ENCODE measurements at regions not wholly inside any gene's neighbourhood (a gene's known extent, or its start where the extent isn't known, plus 50 kb on each side); places are given as distances from the start of the nearest gene placed in this dataset.
A peak's percentile ranks its signal among the peaks of the same experiment; 100 is the strongest.

DNA sequence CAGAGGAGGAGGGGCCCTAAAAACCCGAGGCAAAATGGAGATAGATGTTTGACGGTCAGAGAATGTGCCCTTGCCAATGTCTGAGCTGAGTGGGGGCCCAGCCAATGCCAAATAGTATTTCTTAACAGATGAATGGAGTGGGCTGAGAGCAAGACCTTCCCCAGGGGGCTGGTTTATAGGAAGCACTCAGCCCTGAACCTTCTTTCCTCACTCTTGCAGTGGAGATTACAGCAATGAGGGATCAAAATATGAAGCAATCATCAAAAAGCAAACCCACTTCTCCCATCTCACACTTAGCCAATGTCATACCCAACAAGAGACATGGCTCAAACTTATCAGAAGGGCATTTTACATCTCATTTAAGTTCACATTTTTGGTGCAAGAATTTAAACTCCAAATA is 350.3 kb downstream of the GADD45G start:
- Histone ChIP-seq H3K9ac (ENCODE audit: low read depth in 1 of 2, low read length in 2 of 2) (no peak overlapping the region), H3K27ac (ENCODE audit: low read depth in 2 of 2, low read length in 2 of 2) (no peak overlapping the region), H3K4me3 (ENCODE audit: low read length in 2 of 2) (no peak overlapping the region), H3K36me3 (ENCODE audit: control insufficient read depth in 2 of 2, insufficient read depth in 2 of 2, low read length in 2 of 2) (no peaks in the 10 kb centered on the region), H3K27me3 (ENCODE audit: control insufficient read depth in 2 of 2, insufficient read depth in 2 of 2, low read length in 2 of 2) (no peaks in the 10 kb centered on the region), H3K4me1 (ENCODE audit: control insufficient read depth in 2 of 2, insufficient read depth in 2 of 2, low read length in 2 of 2) (peaks cover 0 to 2% of the 10 kb centered on the region in 2 donors), H3K9me3 (ENCODE audit: control insufficient read depth in 2 of 2, low read length in 2 of 2) (no peaks in the 10 kb centered on the region)

DNA sequence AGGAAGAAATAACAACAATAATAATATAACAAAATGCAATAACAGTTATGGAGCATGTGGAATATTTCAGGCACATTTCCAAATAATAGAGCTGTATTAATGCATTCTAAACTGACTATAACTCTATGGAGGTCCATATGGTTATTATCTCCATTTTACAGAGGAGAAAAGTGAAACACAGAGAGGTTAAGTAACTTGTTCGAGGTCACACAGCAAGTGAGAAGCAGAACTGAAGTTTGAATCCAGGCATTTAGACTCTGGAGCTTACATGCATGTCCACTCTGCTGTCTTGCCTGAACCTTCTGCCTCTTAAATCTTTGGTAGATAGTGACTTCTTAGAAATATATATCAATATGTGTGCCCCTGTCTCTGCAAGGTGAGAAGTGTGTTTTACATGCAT is 350.8 kb downstream of the GADD45G start:
- Histone ChIP-seq H3K9me3 (ENCODE audit: control insufficient read depth in 2 of 2, low read length in 2 of 2) (no peaks in the 10 kb centered on the region), H3K36me3 (ENCODE audit: control insufficient read depth in 2 of 2, insufficient read depth in 2 of 2, low read length in 2 of 2) (no peaks in the 10 kb centered on the region), H3K27ac (ENCODE audit: low read depth in 2 of 2, low read length in 2 of 2) (no peak overlapping the region), H3K4me1 (ENCODE audit: control insufficient read depth in 2 of 2, insufficient read depth in 2 of 2, low read length in 2 of 2) (peaks cover 0 to 2% of the 10 kb centered on the region in 2 donors), H3K9ac (ENCODE audit: low read depth in 1 of 2, low read length in 2 of 2) (no peak overlapping the region), H3K27me3 (ENCODE audit: control insufficient read depth in 2 of 2, insufficient read depth in 2 of 2, low read length in 2 of 2) (no peaks in the 10 kb centered on the region), H3K4me3 (ENCODE audit: low read length in 2 of 2) (no peak overlapping the region)

DNA sequence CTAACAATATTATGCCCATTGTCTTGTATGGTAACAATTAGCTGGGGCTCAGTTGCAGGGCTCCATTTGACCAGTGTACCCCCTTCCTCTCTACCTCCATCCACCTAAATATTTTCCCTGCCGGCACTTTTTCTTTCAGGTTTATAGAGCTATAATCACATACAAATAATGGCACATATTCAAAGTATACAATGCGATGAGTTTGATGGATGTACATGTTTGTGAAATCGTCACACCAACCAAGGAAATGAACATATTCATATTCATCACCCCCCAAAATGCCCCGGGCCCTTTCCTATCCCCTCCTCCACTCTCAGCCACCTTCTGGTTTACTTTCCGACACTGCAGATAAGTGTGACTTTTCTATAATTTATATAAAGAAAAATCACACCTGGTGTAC is 351.5 kb downstream of the GADD45G start:
- H3K36me3 ChIP-seq (ENCODE audit: control insufficient read depth in 2 of 2, insufficient read depth in 2 of 2, low read length in 2 of 2): no peaks in the 10 kb centered on the region
- H3K4me3 ChIP-seq (ENCODE audit: low read length in 2 of 2): no peak overlapping the region
- H3K4me1 ChIP-seq (ENCODE audit: control insufficient read depth in 2 of 2, insufficient read depth in 2 of 2, low read length in 2 of 2): peaks cover 0 to 6% of the 10 kb centered on the region in 2 donors
- no peaks in the 10 kb centered on the region for H3K9me3 ChIP-seq (ENCODE audit: control insufficient read depth in 2 of 2, low read length in 2 of 2)
- H3K9ac ChIP-seq (ENCODE audit: low read depth in 1 of 2, low read length in 2 of 2): no peak overlapping the region
- H3K27ac ChIP-seq (ENCODE audit: low read depth in 2 of 2, low read length in 2 of 2): no peak overlapping the region
- no peaks in the 10 kb centered on the region for H3K27me3 ChIP-seq (ENCODE audit: control insufficient read depth in 2 of 2, insufficient read depth in 2 of 2, low read length in 2 of 2)

DNA sequence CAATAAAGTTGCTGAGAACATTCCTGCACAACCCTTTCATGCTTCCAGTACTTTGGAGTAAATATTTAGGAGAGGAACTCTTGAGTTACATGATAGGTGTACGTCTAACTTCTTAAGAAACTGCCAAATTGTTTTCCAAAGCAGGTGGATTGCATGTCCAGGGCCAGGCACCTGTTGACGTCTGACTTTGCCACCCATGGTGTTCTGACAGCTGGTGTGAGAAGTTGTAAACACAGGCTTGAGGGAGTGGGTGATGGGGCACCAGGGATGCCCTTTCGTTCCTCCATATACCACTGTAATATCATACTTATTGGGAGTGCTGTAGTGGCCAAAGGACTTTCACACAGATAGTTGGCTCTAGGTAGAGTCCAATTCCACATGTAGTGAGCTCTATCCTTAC is 352.1 kb downstream of the GADD45G start:
- H3K27ac ChIP-seq (ENCODE audit: low read depth in 2 of 2, low read length in 2 of 2): no peak overlapping the region
- H3K9ac ChIP-seq (ENCODE audit: low read depth in 1 of 2, low read length in 2 of 2): no peak overlapping the region
- H3K27me3 ChIP-seq (ENCODE audit: control insufficient read depth in 2 of 2, insufficient read depth in 2 of 2, low read length in 2 of 2): no peaks in the 10 kb centered on the region
- no peaks in the 10 kb centered on the region for H3K9me3 ChIP-seq (ENCODE audit: control insufficient read depth in 2 of 2, low read length in 2 of 2)
- H3K36me3 ChIP-seq (ENCODE audit: control insufficient read depth in 2 of 2, insufficient read depth in 2 of 2, low read length in 2 of 2): no peaks in the 10 kb centered on the region
- H3K4me3 ChIP-seq (ENCODE audit: low read length in 2 of 2): no peak overlapping the region
- peaks cover 0 to 9% of the 10 kb centered on the region in 2 donors for H3K4me1 ChIP-seq (ENCODE audit: control insufficient read depth in 2 of 2, insufficient read depth in 2 of 2, low read length in 2 of 2)

DNA sequence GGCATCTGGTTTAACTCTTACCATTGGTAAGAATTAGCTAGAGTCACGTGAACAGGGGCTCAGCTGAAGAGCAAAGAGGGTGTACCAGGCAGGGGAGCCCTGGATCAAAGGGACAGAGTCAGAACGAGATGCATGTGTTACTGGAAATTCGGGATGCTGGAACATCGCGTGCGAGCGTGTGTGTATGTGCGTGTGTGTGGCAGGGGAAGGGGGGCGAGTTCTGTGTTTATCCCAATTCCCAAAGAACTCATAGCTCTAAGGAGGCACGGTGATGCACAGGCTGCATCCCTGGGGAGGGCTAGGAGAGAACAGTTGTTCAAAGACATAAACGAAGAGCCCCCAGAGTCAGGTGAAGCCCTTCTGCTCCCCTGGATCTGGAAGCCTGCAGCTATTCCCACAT is 353.3 kb downstream of the GADD45G start:
- Histone ChIP-seq H3K9ac (ENCODE audit: low read depth in 1 of 2, low read length in 2 of 2) (no peak overlapping the region), H3K27ac (ENCODE audit: low read depth in 2 of 2, low read length in 2 of 2) (no peak overlapping the region), H3K4me1 (ENCODE audit: control insufficient read depth in 2 of 2, insufficient read depth in 2 of 2, low read length in 2 of 2) (peaks cover 0 to 9% of the 10 kb centered on the region in 2 donors), H3K4me3 (ENCODE audit: low read length in 2 of 2) (no peak overlapping the region), H3K36me3 (ENCODE audit: control insufficient read depth in 2 of 2, insufficient read depth in 2 of 2, low read length in 2 of 2) (no peaks in the 10 kb centered on the region), H3K27me3 (ENCODE audit: control insufficient read depth in 2 of 2, insufficient read depth in 2 of 2, low read length in 2 of 2) (no peaks in the 10 kb centered on the region), H3K9me3 (ENCODE audit: control insufficient read depth in 2 of 2, low read length in 2 of 2) (no peaks in the 10 kb centered on the region)

DNA sequence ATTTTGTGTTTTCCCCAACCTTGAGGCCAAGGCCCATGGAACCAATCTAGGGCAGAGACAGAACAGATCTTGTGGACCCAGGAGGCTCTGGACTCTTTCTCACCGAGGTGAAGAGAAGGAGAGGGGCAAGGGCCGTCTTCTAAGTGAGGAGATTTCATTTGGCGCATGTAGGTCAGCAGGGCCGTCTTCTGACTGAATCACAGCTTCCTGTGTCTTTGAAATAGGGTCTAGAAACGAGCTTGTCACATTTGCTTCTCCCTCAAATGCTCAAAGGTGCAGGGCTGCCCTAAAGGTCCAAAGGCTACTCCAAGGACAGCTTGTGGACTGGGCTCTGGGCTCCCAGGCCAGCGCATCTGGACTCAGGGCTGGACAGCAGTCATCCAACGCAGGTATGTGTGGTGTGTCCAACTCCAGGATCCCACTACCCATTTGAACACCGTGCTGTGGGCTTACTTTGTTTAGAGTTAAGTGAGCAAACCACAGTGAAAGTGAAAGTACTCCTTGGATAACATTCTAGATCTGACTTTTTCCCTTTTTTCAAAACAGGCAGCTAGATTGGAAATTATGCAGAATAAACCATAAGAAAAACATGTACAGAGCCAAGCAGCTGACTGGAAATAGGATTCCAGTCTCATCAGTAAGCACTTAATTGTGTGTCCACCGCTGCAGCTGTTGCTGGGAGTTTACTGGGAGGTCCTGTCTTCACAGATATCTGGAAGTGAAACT is 357.0 kb downstream of the GADD45G start:
- H3K27ac ChIP-seq (ENCODE audit: low read depth in 2 of 2, low read length in 2 of 2): peak overlapping the region in 1 of 2 donors; percentile 3
- no peaks in the 10 kb centered on the region for H3K27me3 ChIP-seq (ENCODE audit: control insufficient read depth in 2 of 2, insufficient read depth in 2 of 2, low read length in 2 of 2)
- peak overlapping the region in 1 of 2 donors; percentile 18 for H3K9ac ChIP-seq (ENCODE audit: low read depth in 1 of 2, low read length in 2 of 2)
- no peaks in the 10 kb centered on the region for H3K9me3 ChIP-seq (ENCODE audit: control insufficient read depth in 2 of 2, low read length in 2 of 2)
- peaks cover 0 to 8% of the 10 kb centered on the region in 2 donors for H3K4me1 ChIP-seq (ENCODE audit: control insufficient read depth in 2 of 2, insufficient read depth in 2 of 2, low read length in 2 of 2)
- no peak overlapping the region for H3K4me3 ChIP-seq (ENCODE audit: low read length in 2 of 2)
- H3K36me3 ChIP-seq (ENCODE audit: control insufficient read depth in 2 of 2, insufficient read depth in 2 of 2, low read length in 2 of 2): no peaks in the 10 kb centered on the region

DNA sequence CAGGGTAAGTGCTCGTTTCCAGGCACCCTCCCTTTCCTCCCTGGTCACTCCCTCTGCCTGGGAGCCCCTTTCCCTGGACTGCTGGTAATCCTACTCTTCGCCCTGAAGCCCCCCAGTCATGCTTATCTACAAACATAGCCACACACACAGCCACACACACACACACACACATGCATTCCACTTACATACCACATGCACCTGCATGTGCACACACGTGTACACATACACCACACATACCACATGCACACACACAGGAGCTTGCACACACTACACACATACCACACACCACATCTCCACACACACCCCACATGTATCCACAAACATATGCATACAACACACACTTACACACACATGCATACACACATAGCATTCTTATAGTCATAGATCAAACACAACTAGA is 358.5 kb downstream of the GADD45G start:
- Histone ChIP-seq H3K36me3 (ENCODE audit: control insufficient read depth in 2 of 2, insufficient read depth in 2 of 2, low read length in 2 of 2) (no peaks in the 10 kb centered on the region), H3K4me3 (ENCODE audit: low read length in 2 of 2) (no peak overlapping the region), H3K27me3 (ENCODE audit: control insufficient read depth in 2 of 2, insufficient read depth in 2 of 2, low read length in 2 of 2) (no peaks in the 10 kb centered on the region), H3K27ac (ENCODE audit: low read depth in 2 of 2, low read length in 2 of 2) (no peak overlapping the region), H3K4me1 (ENCODE audit: control insufficient read depth in 2 of 2, insufficient read depth in 2 of 2, low read length in 2 of 2) (peaks cover 0 to 7% of the 10 kb centered on the region in 2 donors), H3K9ac (ENCODE audit: low read depth in 1 of 2, low read length in 2 of 2) (no peak overlapping the region), H3K9me3 (ENCODE audit: control insufficient read depth in 2 of 2, low read length in 2 of 2) (no peaks in the 10 kb centered on the region)

DNA sequence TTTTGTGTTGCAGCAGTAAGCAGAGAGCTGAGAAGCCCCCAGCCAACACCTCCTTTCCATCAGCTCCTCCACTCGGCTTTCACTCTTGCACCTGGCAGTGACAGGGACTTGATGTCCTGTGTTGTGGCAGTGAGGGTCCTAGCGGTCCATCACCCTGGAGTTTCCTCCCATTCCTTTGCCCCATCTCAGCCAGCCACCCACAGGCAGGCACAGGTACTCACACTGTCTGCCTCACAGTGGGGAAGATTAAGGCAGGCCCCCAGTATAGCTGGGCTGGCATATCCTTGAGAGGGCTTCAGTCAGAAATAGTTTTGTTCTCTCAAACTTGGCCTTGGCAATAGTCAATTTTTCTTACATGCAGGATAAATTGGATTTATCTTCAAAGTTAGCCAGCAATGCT is 362.7 kb downstream of the GADD45G start:
- H3K4me1 ChIP-seq (ENCODE audit: control insufficient read depth in 2 of 2, insufficient read depth in 2 of 2, low read length in 2 of 2): peaks cover 8 to 16% of the 10 kb centered on the region in 2 donors
- H3K27me3 ChIP-seq (ENCODE audit: control insufficient read depth in 2 of 2, insufficient read depth in 2 of 2, low read length in 2 of 2): no peaks in the 10 kb centered on the region
- no peaks in the 10 kb centered on the region for H3K36me3 ChIP-seq (ENCODE audit: control insufficient read depth in 2 of 2, insufficient read depth in 2 of 2, low read length in 2 of 2)

DNA sequence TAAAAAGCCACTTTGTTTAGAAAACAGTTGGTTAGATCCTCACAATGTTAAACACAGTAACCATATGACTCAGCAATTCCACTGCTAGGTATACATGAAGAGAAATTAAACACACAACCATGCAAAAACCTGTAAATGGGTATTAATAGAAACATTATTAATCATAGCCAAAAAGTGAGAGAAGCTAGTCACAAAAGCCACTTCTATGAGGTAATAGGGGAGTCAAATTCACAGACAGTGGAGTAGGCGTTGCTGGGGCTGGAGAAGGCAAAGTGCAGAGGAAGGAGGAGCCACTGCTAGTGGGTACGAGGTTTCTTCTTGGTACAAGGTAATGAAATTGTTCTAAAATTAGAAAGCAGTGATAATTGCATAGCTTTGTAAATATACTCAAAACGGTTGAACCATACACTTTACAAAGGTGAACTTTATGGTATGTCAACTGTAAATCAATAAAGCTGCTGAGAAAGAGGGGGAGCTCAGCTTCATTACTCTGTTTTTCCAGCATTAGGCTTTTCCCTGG is 364.4 kb downstream of the GADD45G start:
- H3K4me1 ChIP-seq (ENCODE audit: control insufficient read depth in 2 of 2, insufficient read depth in 2 of 2, low read length in 2 of 2): peaks cover 8 to 16% of the 10 kb centered on the region in 2 donors

More for the DNA sequence above, 362.7 kb downstream of the GADD45G start:
- Histone ChIP-seq H3K9me3 (ENCODE audit: control insufficient read depth in 2 of 2, low read length in 2 of 2) (no peaks in the 10 kb centered on the region), H3K4me3 (ENCODE audit: low read length in 2 of 2) (no peak overlapping the region), H3K9ac (ENCODE audit: low read depth in 1 of 2, low read length in 2 of 2) (no peak overlapping the region), H3K27ac (ENCODE audit: low read depth in 2 of 2, low read length in 2 of 2) (no peak overlapping the region)

DNA sequence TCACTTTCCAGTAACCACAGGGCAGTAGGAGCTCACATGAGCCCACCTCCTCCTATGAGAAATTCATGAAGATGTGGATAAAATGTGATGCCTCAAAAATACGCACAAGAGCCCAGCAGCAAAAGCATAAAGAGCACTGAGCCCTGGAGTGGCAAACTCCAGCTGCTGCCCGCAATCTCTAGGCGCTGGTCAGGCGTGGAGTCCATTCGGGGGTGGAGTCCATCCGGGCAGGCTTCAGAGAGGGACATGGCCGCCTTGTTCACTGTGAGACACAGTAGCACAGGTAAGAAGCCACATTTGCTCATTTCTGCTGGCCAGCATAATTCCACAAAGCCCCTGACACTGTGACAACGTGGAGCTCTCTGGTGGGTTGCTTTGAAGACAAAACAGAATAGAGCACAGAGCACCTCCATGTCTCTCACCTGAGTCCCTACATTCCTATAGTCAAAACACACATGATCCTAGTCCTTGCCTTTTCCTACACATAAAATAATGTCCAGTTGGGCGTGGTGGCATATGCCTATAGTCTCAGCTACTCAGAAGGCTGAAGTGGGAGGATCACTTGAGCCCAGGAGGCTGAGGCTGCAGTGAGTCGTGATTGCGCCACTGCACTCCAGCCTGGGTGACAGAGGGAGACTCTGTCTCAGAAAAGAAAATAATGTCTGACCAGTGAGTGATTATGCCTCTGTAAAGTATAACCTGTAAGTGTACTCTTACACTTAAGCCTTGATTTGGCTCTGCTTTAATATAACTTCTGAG is 365.2 kb downstream of the GADD45G start:
- Histone ChIP-seq H3K27ac (ENCODE audit: low read depth in 2 of 2, low read length in 2 of 2) (peak overlapping the region; percentile 80 to 83), H3K9ac (ENCODE audit: low read depth in 1 of 2, low read length in 2 of 2) (peak overlapping the region; percentile 18 to 52)

More for the DNA sequence above, 364.4 kb downstream of the GADD45G start:
- no peaks in the 10 kb centered on the region for H3K9me3 ChIP-seq (ENCODE audit: control insufficient read depth in 2 of 2, low read length in 2 of 2)
- H3K9ac ChIP-seq (ENCODE audit: low read depth in 1 of 2, low read length in 2 of 2): peak overlapping the region in 1 of 2 donors; percentile 52
- H3K27me3 ChIP-seq (ENCODE audit: control insufficient read depth in 2 of 2, insufficient read depth in 2 of 2, low read length in 2 of 2): no peaks in the 10 kb centered on the region
- peak overlapping the region; percentile 80 to 83 for H3K27ac ChIP-seq (ENCODE audit: low read depth in 2 of 2, low read length in 2 of 2)
- H3K36me3 ChIP-seq (ENCODE audit: control insufficient read depth in 2 of 2, insufficient read depth in 2 of 2, low read length in 2 of 2): no peaks in the 10 kb centered on the region
- peak overlapping the region; percentile 10 to 50 for H3K4me3 ChIP-seq (ENCODE audit: low read length in 2 of 2)

More for the DNA sequence above, 365.2 kb downstream of the GADD45G start:
- H3K9me3 ChIP-seq (ENCODE audit: control insufficient read depth in 2 of 2, low read length in 2 of 2): no peaks in the 10 kb centered on the region
- no peaks in the 10 kb centered on the region for H3K36me3 ChIP-seq (ENCODE audit: control insufficient read depth in 2 of 2, insufficient read depth in 2 of 2, low read length in 2 of 2)
- H3K27me3 ChIP-seq (ENCODE audit: control insufficient read depth in 2 of 2, insufficient read depth in 2 of 2, low read length in 2 of 2): no peaks in the 10 kb centered on the region
- H3K4me3 ChIP-seq (ENCODE audit: low read length in 2 of 2): peak overlapping the region; percentile 10 to 50
- peaks cover 8 to 16% of the 10 kb centered on the region in 2 donors for H3K4me1 ChIP-seq (ENCODE audit: control insufficient read depth in 2 of 2, insufficient read depth in 2 of 2, low read length in 2 of 2)

Data from mucosa of rectum (tissue), 2 donors.